GM23338 (cell line): ENCODE measurements at regions not wholly inside any gene's neighbourhood (a gene's known extent, or its start where the extent isn't known, plus 50 kb on each side); places are given as distances from the start of the nearest gene placed in this dataset.

Source experiments
- ATAC-seq: fragments of 200-7000 bp; cut with Tn5 transposase; 3 replicates; pipeline ENCODE4 v1.9.1; 2020
- DNase-seq: peaks from one replicate; pipeline ENCODE4 v3.0.0-alpha.2; 2015; ENCODE audit warnings: low spot score
- H2AFZ ChIP-seq: fragments of 200-600 bp; sonication (generic); 2 replicates; pipeline ENCODE4 v1.8.0; 2016; ENCODE audit warnings: antibody characterized with exemption, mild to moderate bottlenecking, moderate library complexity
- H3F3A ChIP-seq: fragments of 200-600 bp; sonication (generic); replicated peaks from 2 replicates; pipeline ENCODE4 v1.8.0; 2017; ENCODE audit warnings: antibody characterized with exemption, mixed run types, low read depth
- H3K27ac ChIP-seq: fragments of 200-600 bp; sonication (generic); 2 replicates; pipeline ENCODE4 v1.6.1; 2016; ENCODE audit warnings: low read depth
- H3K27me3 ChIP-seq: fragments of 200-600 bp; sonication (generic); 2 replicates; pipeline ENCODE4 v1.8.0; 2016; ENCODE audit warnings: mild to moderate bottlenecking, mixed run types, moderate library complexity; ENCODE audit not compliant: insufficient read depth
- H3K36me3 ChIP-seq: fragments of 200-600 bp; sonication (generic); 2 replicates; pipeline ENCODE4 v1.8.0; 2016; ENCODE audit warnings: mild to moderate bottlenecking; ENCODE audit not compliant: insufficient read depth
- H3K4me1 ChIP-seq: fragments of 200-600 bp; sonication (generic); 2 replicates; pipeline ENCODE4 v1.8.0; 2016; ENCODE audit warnings: mild to moderate bottlenecking, moderate library complexity; ENCODE audit not compliant: insufficient read depth
- H3K4me2 ChIP-seq: fragments of 200-600 bp; sonication (generic); 2 replicates; pipeline ENCODE4 v1.7.1; 2017; ENCODE audit warnings: mixed run types
- H3K4me3 ChIP-seq: fragments of 200-600 bp; sonication (generic); 2 replicates; pipeline ENCODE4 v1.6.1; 2016; ENCODE audit warnings: mixed run types
- H3K79me2 ChIP-seq: fragments of 200-600 bp; sonication (generic); replicated peaks from 2 replicates; pipeline ENCODE4 v1.8.0; 2017; ENCODE audit warnings: mild to moderate bottlenecking; ENCODE audit not compliant: insufficient read depth
- H3K9me2 ChIP-seq: fragments of 200-600 bp; sonication (generic); 2 replicates; pipeline ENCODE4 v1.8.0; 2017; ENCODE audit not compliant: insufficient read depth
- H4K20me1 ChIP-seq: fragments of 200-600 bp; sonication (generic); replicated peaks from 2 replicates; pipeline ENCODE4 v1.8.0; 2017; ENCODE audit warnings: mild to moderate bottlenecking; ENCODE audit not compliant: insufficient read depth
- H3K27ac Mint-ChIP-seq: 2 replicates; pipeline ENCODE4 v1.8.0; 2020; ENCODE audit warnings: inconsistent platforms, mild to moderate bottlenecking, moderate library complexity, mixed read lengths
- H3K27me3 Mint-ChIP-seq: 3 replicates; pipeline ENCODE4 v1.8.0; 2022; ENCODE audit warnings: low read depth, mild to moderate bottlenecking, moderate library complexity, mixed read lengths, inconsistent platforms; ENCODE audit not compliant: insufficient read depth, poor library complexity
- H3K36me3 Mint-ChIP-seq: 3 replicates; pipeline ENCODE4 v1.8.0; 2021; ENCODE audit warnings: low read depth, mild to moderate bottlenecking, inconsistent platforms, moderate library complexity, mixed read lengths
- H3K4me1 Mint-ChIP-seq: 3 replicates; pipeline ENCODE4 v1.8.0; 2020; ENCODE audit warnings: mild to moderate bottlenecking, inconsistent platforms, mixed read lengths
- H3K4me3 Mint-ChIP-seq: 3 replicates; pipeline ENCODE4 v1.8.0; 2021; ENCODE audit warnings: moderate library complexity, mild to moderate bottlenecking, inconsistent platforms, mixed read lengths
- H3K9me3 Mint-ChIP-seq: 3 replicates; pipeline ENCODE4 v1.8.0; 2020; ENCODE audit warnings: moderate library complexity, mild to moderate bottlenecking, inconsistent platforms, mixed read lengths
- CREB1 ChIP-seq: fragments of 250-450 bp; sonication (Bioruptor Pico); IDR thresholded peaks from 2 replicates; pipeline ENCODE4 v1.5.0; 2020; ENCODE audit warnings: low read depth, mild to moderate bottlenecking, moderate library complexity
- EZH2 ChIP-seq: fragments of 200-600 bp; sonication (generic); IDR thresholded peaks from one replicate; pipeline ENCODE4 v1.8.0; 2017; ENCODE audit warnings: antibody characterized with exemption, mild to moderate bottlenecking, low read depth; ENCODE audit not compliant: unreplicated experiment
- EZH2phosphoT487 ChIP-seq: fragments of 200-600 bp; sonication (generic); IDR thresholded peaks from one replicate; pipeline ENCODE4 v1.8.1; 2018; ENCODE audit warnings: antibody characterized with exemption; ENCODE audit not compliant: unreplicated experiment
- JUNB ChIP-seq: IDR thresholded peaks from one replicate; pipeline ENCODE4 v1.6.1; 2016; ENCODE audit warnings: antibody characterized with exemption; ENCODE audit not compliant: unreplicated experiment
- NANOG ChIP-seq: IDR thresholded peaks from 2 replicates; pipeline ENCODE4 v1.6.1; 2016; ENCODE audit warnings: antibody characterized with exemption, borderline replicate concordance
- POLR2AphosphoS5 ChIP-seq: IDR thresholded peaks from 2 replicates; pipeline ENCODE4 v1.6.1; 2016; ENCODE audit warnings: antibody characterized with exemption, low read depth
- STAT1 ChIP-seq: IDR thresholded peaks from one replicate; pipeline ENCODE4 v1.6.1; 2016; ENCODE audit warnings: antibody characterized with exemption; ENCODE audit not compliant: unreplicated experiment
- ZNF114 ChIP-seq: fragments of 250-450 bp; sonication (Bioruptor Pico); IDR thresholded peaks from 2 replicates; pipeline ENCODE4 v1.5.0; 2020; ENCODE audit warnings: mild to moderate bottlenecking, moderate library complexity
- ZNF331 ChIP-seq: fragments of 250-450 bp; sonication (Bioruptor Pico); IDR thresholded peaks from 2 replicates; pipeline ENCODE4 v1.5.0; 2020; ENCODE audit warnings: low read depth, mild to moderate bottlenecking, moderate library complexity
- TF ChIP-seq, protein P1 (sequence below): IDR thresholded peaks from 2 replicates; pipeline ENCODE4 v1.6.1; 2016; ENCODE audit warnings: antibody characterized with exemption
- TF ChIP-seq, protein P2 (sequence below): IDR thresholded peaks from one replicate; pipeline ENCODE4 v1.6.1; 2018; ENCODE audit warnings: antibody characterized with exemption; ENCODE audit not compliant: unreplicated experiment
- TF ChIP-seq, protein P3 (sequence below), 2 experiments: fragments of 200-600 bp in 1 of 2; sonication (generic) in 1 of 2; conservative IDR thresholded peaks; 2 replicates each; pipeline versions ENCODE4 v1.5.1 to v1.6.1; 2016 to 2017; ENCODE audit warnings: antibody characterized with exemption in 2 of 2, low read depth in 2 of 2, mild to moderate bottlenecking in 2 of 2, moderate library complexity in 1 of 2
- TF ChIP-seq, protein P4 (sequence below): fragments of 250-450 bp; sonication (Bioruptor Pico); IDR thresholded peaks from 2 replicates; pipeline ENCODE4 v1.5.0; 2020; ENCODE audit warnings: mild to moderate bottlenecking, moderate library complexity

DNA sequence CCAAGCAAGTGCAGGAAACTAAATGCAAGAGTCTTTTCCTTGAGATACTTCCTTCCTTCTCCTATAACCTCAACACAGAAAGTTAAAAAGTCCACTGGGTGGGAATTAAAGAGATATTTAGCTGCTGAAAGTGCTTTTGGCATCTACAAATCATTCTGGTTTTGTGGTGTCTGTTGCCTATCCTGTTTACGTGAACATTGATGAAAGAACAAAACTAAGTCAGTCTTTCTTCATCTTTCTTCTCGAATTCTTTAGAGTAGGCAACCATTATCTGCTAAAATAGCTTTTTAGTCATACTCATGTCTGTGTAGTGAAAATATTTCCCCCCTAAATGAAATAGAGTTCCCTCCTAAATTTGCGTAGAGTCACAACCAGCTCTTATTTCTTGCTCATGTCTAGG is 838.6 kb downstream of the GATA3 start:
- H3K4me3 Mint-ChIP-seq, result no peak overlapping the region
- no peaks in the 10 kb centered on the region for H3K36me3 ChIP-seq
- H3K27me3 Mint-ChIP-seq, result no peaks in the 10 kb centered on the region
- H3K79me2 ChIP-seq, result no peaks in the 10 kb centered on the region
- no peaks in the 10 kb centered on the region for H3K9me3 Mint-ChIP-seq
- no peak overlapping the region for H2AFZ ChIP-seq
- no peaks in the 10 kb centered on the region for H3F3A ChIP-seq
- no peaks in the 10 kb centered on the region for H3K4me1 Mint-ChIP-seq
- H3K27ac Mint-ChIP-seq, result no peak overlapping the region
- TF ChIP-seq POLR2AphosphoS5 (no peak), EZH2 (no peak), CREB1 (CRISPR knock-in tag) (no peak), JUNB (no peak), ZNF331 (CRISPR knock-in tag) (no peak), ZNF114 (no peak), NANOG (no peak), STAT1 (no peak), EZH2phosphoT487 (no peak)
- TF ChIP-seq, protein P1, sequence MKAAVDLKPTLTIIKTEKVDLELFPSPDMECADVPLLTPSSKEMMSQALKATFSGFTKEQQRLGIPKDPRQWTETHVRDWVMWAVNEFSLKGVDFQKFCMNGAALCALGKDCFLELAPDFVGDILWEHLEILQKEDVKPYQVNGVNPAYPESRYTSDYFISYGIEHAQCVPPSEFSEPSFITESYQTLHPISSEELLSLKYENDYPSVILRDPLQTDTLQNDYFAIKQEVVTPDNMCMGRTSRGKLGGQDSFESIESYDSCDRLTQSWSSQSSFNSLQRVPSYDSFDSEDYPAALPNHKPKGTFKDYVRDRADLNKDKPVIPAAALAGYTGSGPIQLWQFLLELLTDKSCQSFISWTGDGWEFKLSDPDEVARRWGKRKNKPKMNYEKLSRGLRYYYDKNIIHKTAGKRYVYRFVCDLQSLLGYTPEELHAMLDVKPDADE, result no peak
- TF ChIP-seq, protein P2, sequence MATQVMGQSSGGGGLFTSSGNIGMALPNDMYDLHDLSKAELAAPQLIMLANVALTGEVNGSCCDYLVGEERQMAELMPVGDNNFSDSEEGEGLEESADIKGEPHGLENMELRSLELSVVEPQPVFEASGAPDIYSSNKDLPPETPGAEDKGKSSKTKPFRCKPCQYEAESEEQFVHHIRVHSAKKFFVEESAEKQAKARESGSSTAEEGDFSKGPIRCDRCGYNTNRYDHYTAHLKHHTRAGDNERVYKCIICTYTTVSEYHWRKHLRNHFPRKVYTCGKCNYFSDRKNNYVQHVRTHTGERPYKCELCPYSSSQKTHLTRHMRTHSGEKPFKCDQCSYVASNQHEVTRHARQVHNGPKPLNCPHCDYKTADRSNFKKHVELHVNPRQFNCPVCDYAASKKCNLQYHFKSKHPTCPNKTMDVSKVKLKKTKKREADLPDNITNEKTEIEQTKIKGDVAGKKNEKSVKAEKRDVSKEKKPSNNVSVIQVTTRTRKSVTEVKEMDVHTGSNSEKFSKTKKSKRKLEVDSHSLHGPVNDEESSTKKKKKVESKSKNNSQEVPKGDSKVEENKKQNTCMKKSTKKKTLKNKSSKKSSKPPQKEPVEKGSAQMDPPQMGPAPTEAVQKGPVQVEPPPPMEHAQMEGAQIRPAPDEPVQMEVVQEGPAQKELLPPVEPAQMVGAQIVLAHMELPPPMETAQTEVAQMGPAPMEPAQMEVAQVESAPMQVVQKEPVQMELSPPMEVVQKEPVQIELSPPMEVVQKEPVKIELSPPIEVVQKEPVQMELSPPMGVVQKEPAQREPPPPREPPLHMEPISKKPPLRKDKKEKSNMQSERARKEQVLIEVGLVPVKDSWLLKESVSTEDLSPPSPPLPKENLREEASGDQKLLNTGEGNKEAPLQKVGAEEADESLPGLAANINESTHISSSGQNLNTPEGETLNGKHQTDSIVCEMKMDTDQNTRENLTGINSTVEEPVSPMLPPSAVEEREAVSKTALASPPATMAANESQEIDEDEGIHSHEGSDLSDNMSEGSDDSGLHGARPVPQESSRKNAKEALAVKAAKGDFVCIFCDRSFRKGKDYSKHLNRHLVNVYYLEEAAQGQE, result no peak
- TF ChIP-seq, protein P3, sequence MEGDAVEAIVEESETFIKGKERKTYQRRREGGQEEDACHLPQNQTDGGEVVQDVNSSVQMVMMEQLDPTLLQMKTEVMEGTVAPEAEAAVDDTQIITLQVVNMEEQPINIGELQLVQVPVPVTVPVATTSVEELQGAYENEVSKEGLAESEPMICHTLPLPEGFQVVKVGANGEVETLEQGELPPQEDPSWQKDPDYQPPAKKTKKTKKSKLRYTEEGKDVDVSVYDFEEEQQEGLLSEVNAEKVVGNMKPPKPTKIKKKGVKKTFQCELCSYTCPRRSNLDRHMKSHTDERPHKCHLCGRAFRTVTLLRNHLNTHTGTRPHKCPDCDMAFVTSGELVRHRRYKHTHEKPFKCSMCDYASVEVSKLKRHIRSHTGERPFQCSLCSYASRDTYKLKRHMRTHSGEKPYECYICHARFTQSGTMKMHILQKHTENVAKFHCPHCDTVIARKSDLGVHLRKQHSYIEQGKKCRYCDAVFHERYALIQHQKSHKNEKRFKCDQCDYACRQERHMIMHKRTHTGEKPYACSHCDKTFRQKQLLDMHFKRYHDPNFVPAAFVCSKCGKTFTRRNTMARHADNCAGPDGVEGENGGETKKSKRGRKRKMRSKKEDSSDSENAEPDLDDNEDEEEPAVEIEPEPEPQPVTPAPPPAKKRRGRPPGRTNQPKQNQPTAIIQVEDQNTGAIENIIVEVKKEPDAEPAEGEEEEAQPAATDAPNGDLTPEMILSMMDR (conservative IDR thresholded peaks at IDR 0.05; ENCODE audit: low read depth in 2 of 2), result no peak
- TF ChIP-seq, protein P4, sequence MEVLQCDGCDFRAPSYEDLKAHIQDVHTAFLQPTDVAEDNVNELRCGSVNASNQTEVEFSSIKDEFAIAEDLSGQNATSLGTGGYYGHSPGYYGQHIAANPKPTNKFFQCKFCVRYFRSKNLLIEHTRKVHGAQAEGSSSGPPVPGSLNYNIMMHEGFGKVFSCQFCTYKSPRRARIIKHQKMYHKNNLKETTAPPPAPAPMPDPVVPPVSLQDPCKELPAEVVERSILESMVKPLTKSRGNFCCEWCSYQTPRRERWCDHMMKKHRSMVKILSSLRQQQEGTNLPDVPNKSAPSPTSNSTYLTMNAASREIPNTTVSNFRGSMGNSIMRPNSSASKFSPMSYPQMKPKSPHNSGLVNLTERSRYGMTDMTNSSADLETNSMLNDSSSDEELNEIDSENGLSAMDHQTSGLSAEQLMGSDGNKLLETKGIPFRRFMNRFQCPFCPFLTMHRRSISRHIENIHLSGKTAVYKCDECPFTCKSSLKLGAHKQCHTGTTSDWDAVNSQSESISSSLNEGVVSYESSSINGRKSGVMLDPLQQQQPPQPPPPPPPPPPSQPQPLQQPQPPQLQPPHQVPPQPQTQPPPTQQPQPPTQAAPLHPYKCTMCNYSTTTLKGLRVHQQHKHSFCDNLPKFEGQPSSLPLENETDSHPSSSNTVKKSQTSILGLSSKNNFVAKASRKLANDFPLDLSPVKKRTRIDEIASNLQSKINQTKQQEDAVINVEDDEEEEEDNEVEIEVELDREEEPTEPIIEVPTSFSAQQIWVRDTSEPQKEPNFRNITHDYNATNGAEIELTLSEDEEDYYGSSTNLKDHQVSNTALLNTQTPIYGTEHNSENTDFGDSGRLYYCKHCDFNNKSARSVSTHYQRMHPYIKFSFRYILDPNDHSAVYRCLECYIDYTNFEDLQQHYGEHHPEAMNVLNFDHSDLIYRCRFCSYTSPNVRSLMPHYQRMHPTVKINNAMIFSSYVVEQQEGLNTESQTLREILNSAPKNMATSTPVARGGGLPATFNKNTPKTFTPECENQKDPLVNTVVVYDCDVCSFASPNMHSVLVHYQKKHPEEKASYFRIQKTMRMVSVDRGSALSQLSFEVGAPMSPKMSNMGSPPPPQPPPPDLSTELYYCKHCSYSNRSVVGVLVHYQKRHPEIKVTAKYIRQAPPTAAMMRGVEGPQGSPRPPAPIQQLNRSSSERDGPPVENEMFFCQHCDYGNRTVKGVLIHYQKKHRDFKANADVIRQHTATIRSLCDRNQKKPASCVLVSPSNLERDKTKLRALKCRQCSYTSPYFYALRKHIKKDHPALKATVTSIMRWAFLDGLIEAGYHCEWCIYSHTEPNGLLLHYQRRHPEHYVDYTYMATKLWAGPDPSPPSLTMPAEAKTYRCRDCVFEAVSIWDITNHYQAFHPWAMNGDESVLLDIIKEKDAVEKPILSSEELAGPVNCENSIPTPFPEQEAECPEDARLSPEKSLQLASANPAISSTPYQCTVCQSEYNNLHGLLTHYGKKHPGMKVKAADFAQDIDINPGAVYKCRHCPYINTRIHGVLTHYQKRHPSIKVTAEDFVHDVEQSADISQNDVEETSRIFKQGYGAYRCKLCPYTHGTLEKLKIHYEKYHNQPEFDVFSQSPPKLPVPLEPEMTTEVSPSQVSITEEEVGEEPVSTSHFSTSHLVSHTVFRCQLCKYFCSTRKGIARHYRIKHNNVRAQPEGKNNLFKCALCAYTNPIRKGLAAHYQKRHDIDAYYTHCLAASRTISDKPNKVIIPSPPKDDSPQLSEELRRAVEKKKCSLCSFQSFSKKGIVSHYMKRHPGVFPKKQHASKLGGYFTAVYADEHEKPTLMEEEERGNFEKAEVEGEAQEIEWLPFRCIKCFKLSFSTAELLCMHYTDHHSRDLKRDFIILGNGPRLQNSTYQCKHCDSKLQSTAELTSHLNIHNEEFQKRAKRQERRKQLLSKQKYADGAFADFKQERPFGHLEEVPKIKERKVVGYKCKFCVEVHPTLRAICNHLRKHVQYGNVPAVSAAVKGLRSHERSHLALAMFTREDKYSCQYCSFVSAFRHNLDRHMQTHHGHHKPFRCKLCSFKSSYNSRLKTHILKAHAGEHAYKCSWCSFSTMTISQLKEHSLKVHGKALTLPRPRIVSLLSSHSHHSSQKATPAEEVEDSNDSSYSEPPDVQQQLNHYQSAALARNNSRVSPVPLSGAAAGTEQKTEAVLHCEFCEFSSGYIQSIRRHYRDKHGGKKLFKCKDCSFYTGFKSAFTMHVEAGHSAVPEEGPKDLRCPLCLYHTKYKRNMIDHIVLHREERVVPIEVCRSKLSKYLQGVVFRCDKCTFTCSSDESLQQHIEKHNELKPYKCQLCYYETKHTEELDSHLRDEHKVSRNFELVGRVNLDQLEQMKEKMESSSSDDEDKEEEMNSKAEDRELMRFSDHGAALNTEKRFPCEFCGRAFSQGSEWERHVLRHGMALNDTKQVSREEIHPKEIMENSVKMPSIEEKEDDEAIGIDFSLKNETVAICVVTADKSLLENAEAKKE (CRISPR knock-in tag), result no peak
- H3K9me2 ChIP-seq, result no peaks in the 10 kb centered on the region
- no peak overlapping the region for H3K4me3 ChIP-seq
- no peak for ATAC-seq
- no peaks in the 10 kb centered on the region for H3K36me3 Mint-ChIP-seq
- DNase-seq, result no peak
- no peaks in the 10 kb centered on the region for H3K27me3 ChIP-seq
- no peaks in the 10 kb centered on the region for H3K4me1 ChIP-seq
- no peaks in the 10 kb centered on the region for H4K20me1 ChIP-seq
- no peak overlapping the region for H3K27ac ChIP-seq
- no peak overlapping the region for H3K4me2 ChIP-seq
